ENCODE measurements at regions not wholly inside any gene's neighbourhood (a gene's known extent, or its start where the extent isn't known, plus 50 kb on each side); places are given as distances from the start of the nearest gene placed in this dataset.

GRCh38 chr2:60273836-60274235, 279.6 kb downstream of the BCL11A start:
- H3K36me3 ChIP-seq (ENCODE audit: control insufficient read depth in 2 of 2, insufficient read depth in 2 of 2, low read length in 2 of 2), result no peaks in the 10 kb centered on the region
- H3K4me1 ChIP-seq (ENCODE audit: control insufficient read depth, insufficient read depth, low read length), result no peaks in the 10 kb centered on the region
- H3K9ac ChIP-seq (ENCODE audit: low read length in 2 of 2), result no peak overlapping the region
- H3K27ac ChIP-seq (ENCODE audit: low read length), result no peak overlapping the region
- no peak overlapping the region for H3K4me3 ChIP-seq (ENCODE audit: low read length in 2 of 2)
- H3K27me3 ChIP-seq (ENCODE audit: control insufficient read depth in 1 of 2, insufficient read depth in 2 of 2, low read length in 2 of 2), result no peaks in the 10 kb centered on the region
- H3K9me3 ChIP-seq (ENCODE audit: control insufficient read depth in 2 of 2, low read length in 2 of 2), result peaks cover 5 to 7% of the 10 kb centered on the region in 2 donors

- no peaks in the 10 kb centered on the region for H3K36me3 ChIP-seq (ENCODE audit: control insufficient read depth in 2 of 2, insufficient read depth in 2 of 2, low read length in 2 of 2)
- H3K27ac ChIP-seq (ENCODE audit: low read length), result no peak overlapping the region
- no peaks in the 10 kb centered on the region for H3K27me3 ChIP-seq (ENCODE audit: control insufficient read depth in 1 of 2, insufficient read depth in 2 of 2, low read length in 2 of 2)
- H3K9ac ChIP-seq (ENCODE audit: low read length in 2 of 2), result no peak overlapping the region
- no peak overlapping the region for H3K4me3 ChIP-seq (ENCODE audit: low read length in 2 of 2)
- H3K9me3 ChIP-seq (ENCODE audit: control insufficient read depth in 2 of 2, low read length in 2 of 2), result peaks cover 5 to 7% of the 10 kb centered on the region in 2 donors
- no peaks in the 10 kb centered on the region for H3K4me1 ChIP-seq (ENCODE audit: control insufficient read depth, insufficient read depth, low read length)
These were observed 281.7 kb downstream of the BCL11A start for GRCh38 chr2:60271713-60272112.

GRCh38 chr2:60271131-60271530, 282.3 kb downstream of the BCL11A start:
- Histone ChIP-seq H3K4me1 (ENCODE audit: control insufficient read depth, insufficient read depth, low read length) (no peaks in the 10 kb centered on the region), H3K9me3 (ENCODE audit: control insufficient read depth in 2 of 2, low read length in 2 of 2) (peaks cover 5 to 7% of the 10 kb centered on the region in 2 donors), H3K27me3 (ENCODE audit: control insufficient read depth in 1 of 2, insufficient read depth in 2 of 2, low read length in 2 of 2) (no peaks in the 10 kb centered on the region), H3K9ac (ENCODE audit: low read length in 2 of 2) (no peak overlapping the region), H3K27ac (ENCODE audit: low read length) (no peak overlapping the region), H3K4me3 (ENCODE audit: low read length in 2 of 2) (no peak overlapping the region), H3K36me3 (ENCODE audit: control insufficient read depth in 2 of 2, insufficient read depth in 2 of 2, low read length in 2 of 2) (no peaks in the 10 kb centered on the region)

DNA sequence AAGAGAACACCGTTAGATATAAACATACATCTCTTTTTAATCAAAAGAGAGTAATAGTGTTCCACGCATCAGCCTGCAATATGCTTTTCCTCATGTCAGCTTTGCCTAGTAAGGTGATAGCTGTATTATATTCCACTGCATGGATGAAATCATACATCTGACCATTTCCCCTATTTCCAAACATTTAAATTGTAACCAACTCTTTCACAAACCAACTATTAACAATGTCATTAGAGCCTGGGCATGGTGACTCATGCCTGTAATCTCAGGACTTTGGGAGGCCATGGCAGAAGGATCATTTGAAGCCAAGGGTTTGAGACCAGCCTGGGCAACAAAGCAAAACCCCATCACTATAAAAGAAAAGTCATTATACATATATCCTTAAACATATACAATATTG, 284.8 kb downstream of the BCL11A start:
- Histone ChIP-seq H3K4me3 (ENCODE audit: low read length in 2 of 2) (no peak overlapping the region), H3K27ac (ENCODE audit: low read length) (no peak overlapping the region), H3K9me3 (ENCODE audit: control insufficient read depth in 2 of 2, low read length in 2 of 2) (no peaks in the 10 kb centered on the region), H3K9ac (ENCODE audit: low read length in 2 of 2) (no peak overlapping the region), H3K36me3 (ENCODE audit: control insufficient read depth in 2 of 2, insufficient read depth in 2 of 2, low read length in 2 of 2) (no peaks in the 10 kb centered on the region), H3K27me3 (ENCODE audit: control insufficient read depth in 1 of 2, insufficient read depth in 2 of 2, low read length in 2 of 2) (no peaks in the 10 kb centered on the region), H3K4me1 (ENCODE audit: control insufficient read depth, insufficient read depth, low read length) (no peaks in the 10 kb centered on the region)

- Histone ChIP-seq H3K4me1 (ENCODE audit: control insufficient read depth, insufficient read depth, low read length) (no peaks in the 10 kb centered on the region), H3K9me3 (ENCODE audit: control insufficient read depth in 2 of 2, low read length in 2 of 2) (no peaks in the 10 kb centered on the region), H3K4me3 (ENCODE audit: low read length in 2 of 2) (no peak overlapping the region), H3K27me3 (ENCODE audit: control insufficient read depth in 1 of 2, insufficient read depth in 2 of 2, low read length in 2 of 2) (no peaks in the 10 kb centered on the region), H3K36me3 (ENCODE audit: control insufficient read depth in 2 of 2, insufficient read depth in 2 of 2, low read length in 2 of 2) (no peaks in the 10 kb centered on the region), H3K27ac (ENCODE audit: low read length) (no peak overlapping the region), H3K9ac (ENCODE audit: low read length in 2 of 2) (no peak overlapping the region)
These were observed 285.4 kb downstream of the BCL11A start for GRCh38 chr2:60268032-60268431.

GRCh38 chr2:60267122-60267521, 286.3 kb downstream of the BCL11A start:
- no peak overlapping the region for H3K4me3 ChIP-seq (ENCODE audit: low read length in 2 of 2)
- H3K9me3 ChIP-seq (ENCODE audit: control insufficient read depth in 2 of 2, low read length in 2 of 2), result no peaks in the 10 kb centered on the region
- H3K27me3 ChIP-seq (ENCODE audit: control insufficient read depth in 1 of 2, insufficient read depth in 2 of 2, low read length in 2 of 2), result no peaks in the 10 kb centered on the region
- H3K27ac ChIP-seq (ENCODE audit: low read length), result no peak overlapping the region
- H3K36me3 ChIP-seq (ENCODE audit: control insufficient read depth in 2 of 2, insufficient read depth in 2 of 2, low read length in 2 of 2), result no peaks in the 10 kb centered on the region
- H3K4me1 ChIP-seq (ENCODE audit: control insufficient read depth, insufficient read depth, low read length), result no peaks in the 10 kb centered on the region
- H3K9ac ChIP-seq (ENCODE audit: low read length in 2 of 2), result no peak overlapping the region

DNA sequence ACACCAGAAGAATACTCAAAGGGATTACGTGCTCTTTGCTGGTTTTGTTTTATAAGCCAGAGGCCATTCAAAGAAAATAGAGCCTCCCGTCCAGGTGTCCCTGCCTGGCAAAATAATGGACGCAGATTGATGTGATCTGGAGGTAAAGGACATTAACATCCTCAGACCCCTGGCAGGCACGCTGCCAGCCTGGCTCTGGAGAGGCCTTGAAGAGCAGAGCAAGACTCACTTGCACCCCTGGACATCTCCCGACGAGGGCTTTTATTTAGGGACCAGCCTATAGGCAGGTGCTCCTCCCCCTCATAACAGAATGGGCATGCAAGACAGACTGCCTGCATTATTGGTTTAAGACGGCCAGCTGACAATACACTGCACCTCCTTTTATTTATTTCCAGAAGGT, 291.3 kb downstream of the BCL11A start:
- no peak overlapping the region for H3K9ac ChIP-seq (ENCODE audit: low read length in 2 of 2)
- no peaks in the 10 kb centered on the region for H3K36me3 ChIP-seq (ENCODE audit: control insufficient read depth in 2 of 2, insufficient read depth in 2 of 2, low read length in 2 of 2)
- H3K27ac ChIP-seq (ENCODE audit: low read length), result no peak overlapping the region
- H3K9me3 ChIP-seq (ENCODE audit: control insufficient read depth in 2 of 2, low read length in 2 of 2), result no peaks in the 10 kb centered on the region
- no peaks in the 10 kb centered on the region for H3K4me1 ChIP-seq (ENCODE audit: control insufficient read depth, insufficient read depth, low read length)
- no peak overlapping the region for H3K4me3 ChIP-seq (ENCODE audit: low read length in 2 of 2)
- H3K27me3 ChIP-seq (ENCODE audit: control insufficient read depth in 1 of 2, insufficient read depth in 2 of 2, low read length in 2 of 2), result no peaks in the 10 kb centered on the region

- Histone ChIP-seq H3K27me3 (ENCODE audit: control insufficient read depth in 1 of 2, insufficient read depth in 2 of 2, low read length in 2 of 2) (no peaks in the 10 kb centered on the region), H3K9me3 (ENCODE audit: control insufficient read depth in 2 of 2, low read length in 2 of 2) (no peaks in the 10 kb centered on the region), H3K4me1 (ENCODE audit: control insufficient read depth, insufficient read depth, low read length) (no peaks in the 10 kb centered on the region), H3K36me3 (ENCODE audit: control insufficient read depth in 2 of 2, insufficient read depth in 2 of 2, low read length in 2 of 2) (no peaks in the 10 kb centered on the region), H3K9ac (ENCODE audit: low read length in 2 of 2) (no peak overlapping the region), H3K4me3 (ENCODE audit: low read length in 2 of 2) (no peak overlapping the region), H3K27ac (ENCODE audit: low read length) (no peak overlapping the region)
These were observed 292.7 kb downstream of the BCL11A start for GRCh38 chr2:60260639-60261296.

DNA sequence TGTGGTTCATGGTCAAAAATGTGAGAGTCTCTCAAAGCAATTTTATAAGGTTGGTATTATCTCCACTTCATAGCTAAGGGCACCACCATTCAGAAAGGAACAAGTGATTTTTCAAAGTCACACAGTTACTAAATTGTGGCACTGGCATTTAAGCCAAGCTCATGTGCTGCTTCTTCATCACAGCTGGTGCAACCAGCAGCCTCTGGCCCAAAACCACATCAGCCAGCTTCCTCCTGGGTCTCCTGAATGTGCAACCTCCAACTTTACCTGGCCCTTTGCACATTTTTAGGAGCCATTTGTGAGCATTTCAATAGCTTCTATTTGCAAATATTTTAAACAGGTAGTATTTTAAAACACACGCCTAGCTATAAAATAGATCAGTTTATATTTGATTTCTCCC, 293.7 kb downstream of the BCL11A start:
- Histone ChIP-seq H3K27ac (ENCODE audit: low read length) (no peak overlapping the region), H3K4me3 (ENCODE audit: low read length in 2 of 2) (no peak overlapping the region), H3K36me3 (ENCODE audit: control insufficient read depth in 2 of 2, insufficient read depth in 2 of 2, low read length in 2 of 2) (no peaks in the 10 kb centered on the region), H3K4me1 (ENCODE audit: control insufficient read depth, insufficient read depth, low read length) (no peaks in the 10 kb centered on the region), H3K9me3 (ENCODE audit: control insufficient read depth in 2 of 2, low read length in 2 of 2) (no peaks in the 10 kb centered on the region), H3K27me3 (ENCODE audit: control insufficient read depth in 1 of 2, insufficient read depth in 2 of 2, low read length in 2 of 2) (no peaks in the 10 kb centered on the region), H3K9ac (ENCODE audit: low read length in 2 of 2) (no peak overlapping the region)

GRCh38 chr2:60252581-60253150, 300.8 kb downstream of the BCL11A start:
- no peaks in the 10 kb centered on the region for H3K36me3 ChIP-seq (ENCODE audit: control insufficient read depth in 2 of 2, insufficient read depth in 2 of 2, low read length in 2 of 2)
- H3K9me3 ChIP-seq (ENCODE audit: control insufficient read depth in 2 of 2, low read length in 2 of 2), result no peaks in the 10 kb centered on the region
- H3K4me1 ChIP-seq (ENCODE audit: control insufficient read depth, insufficient read depth, low read length), result peaks cover 3% of the 10 kb centered on the region
- H3K4me3 ChIP-seq (ENCODE audit: low read length in 2 of 2), result no peak overlapping the region
- H3K27ac ChIP-seq (ENCODE audit: low read length), result no peak overlapping the region
- no peak overlapping the region for H3K9ac ChIP-seq (ENCODE audit: low read length in 2 of 2)
- H3K27me3 ChIP-seq (ENCODE audit: control insufficient read depth in 1 of 2, insufficient read depth in 2 of 2, low read length in 2 of 2), result no peaks in the 10 kb centered on the region

DNA sequence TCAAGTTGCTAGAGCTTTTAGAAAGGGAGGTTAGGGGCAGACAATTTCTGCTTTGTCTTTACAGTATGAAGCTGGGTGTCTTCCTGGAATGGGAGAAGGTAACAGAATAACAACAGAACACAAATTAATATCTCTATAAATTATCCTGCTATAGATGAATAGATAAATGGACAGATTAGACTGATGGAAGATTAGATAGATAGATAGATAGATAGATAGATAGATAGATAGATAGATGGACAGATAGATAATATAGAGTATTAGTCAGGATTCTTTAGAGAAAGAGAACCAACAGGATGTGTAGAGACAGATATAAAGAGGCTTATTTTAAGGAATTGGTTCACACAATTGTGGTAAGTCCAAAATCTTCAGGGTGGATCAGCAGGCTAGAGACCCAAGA, 302.2 kb downstream of the BCL11A start:
- no peak overlapping the region for H3K9ac ChIP-seq (ENCODE audit: low read length in 2 of 2)
- H3K27ac ChIP-seq (ENCODE audit: low read length), result no peak overlapping the region
- peaks cover 3% of the 10 kb centered on the region for H3K4me1 ChIP-seq (ENCODE audit: control insufficient read depth, insufficient read depth, low read length)
- H3K9me3 ChIP-seq (ENCODE audit: control insufficient read depth in 2 of 2, low read length in 2 of 2), result no peaks in the 10 kb centered on the region
- H3K4me3 ChIP-seq (ENCODE audit: low read length in 2 of 2), result no peak overlapping the region
- no peaks in the 10 kb centered on the region for H3K36me3 ChIP-seq (ENCODE audit: control insufficient read depth in 2 of 2, insufficient read depth in 2 of 2, low read length in 2 of 2)
- H3K27me3 ChIP-seq (ENCODE audit: control insufficient read depth in 1 of 2, insufficient read depth in 2 of 2, low read length in 2 of 2), result no peaks in the 10 kb centered on the region
